Epithelial cell of esophagus (primary cell): ENCODE measurements at regions not wholly inside any gene's neighbourhood (a gene's known extent, or its start where the extent isn't known, plus 50 kb on each side); places are given as distances from the start of the nearest gene placed in this dataset.

Experiments used
- DNase-seq: peaks from one replicate; pipeline ENCODE4 v3.0.0; 2010; ENCODE audit warnings: low read depth
- H3K4me3 ChIP-seq: 2 replicates; pipeline ENCODE4 v1.5.1; 2011; ENCODE audit warnings: mild to moderate bottlenecking, low read length, control low read depth
- TF ChIP-seq, protein P1 (sequence below): IDR thresholded peaks from 2 replicates; pipeline ENCODE4 v1.5.1; 2011; ENCODE audit warnings: low read depth, mild to moderate bottlenecking, low read length, control low read depth, inconsistent platforms; ENCODE audit not compliant: insufficient read depth; ENCODE audit errors: missing control alignments

DNA sequence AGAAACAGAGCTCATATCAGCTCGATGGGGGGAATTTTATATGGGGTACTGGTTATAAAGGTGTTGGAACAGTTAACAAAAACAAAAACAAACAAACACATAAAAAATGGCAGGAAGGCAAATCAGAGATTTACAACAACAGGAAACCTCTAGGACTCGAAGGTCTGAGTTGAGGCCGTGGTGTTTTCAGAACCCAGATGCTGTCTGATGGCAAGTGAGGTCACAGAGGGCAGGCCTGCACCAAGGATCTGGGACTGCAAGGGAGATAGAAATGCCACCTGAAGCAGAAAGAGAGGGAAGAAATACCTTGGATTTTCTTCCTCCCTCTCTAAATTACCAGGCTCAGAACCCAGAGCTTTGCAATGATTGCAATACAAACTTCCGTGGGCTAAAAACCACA lies 429.5 kb downstream of the ZNF521 start:
- TF ChIP-seq, protein P1, sequence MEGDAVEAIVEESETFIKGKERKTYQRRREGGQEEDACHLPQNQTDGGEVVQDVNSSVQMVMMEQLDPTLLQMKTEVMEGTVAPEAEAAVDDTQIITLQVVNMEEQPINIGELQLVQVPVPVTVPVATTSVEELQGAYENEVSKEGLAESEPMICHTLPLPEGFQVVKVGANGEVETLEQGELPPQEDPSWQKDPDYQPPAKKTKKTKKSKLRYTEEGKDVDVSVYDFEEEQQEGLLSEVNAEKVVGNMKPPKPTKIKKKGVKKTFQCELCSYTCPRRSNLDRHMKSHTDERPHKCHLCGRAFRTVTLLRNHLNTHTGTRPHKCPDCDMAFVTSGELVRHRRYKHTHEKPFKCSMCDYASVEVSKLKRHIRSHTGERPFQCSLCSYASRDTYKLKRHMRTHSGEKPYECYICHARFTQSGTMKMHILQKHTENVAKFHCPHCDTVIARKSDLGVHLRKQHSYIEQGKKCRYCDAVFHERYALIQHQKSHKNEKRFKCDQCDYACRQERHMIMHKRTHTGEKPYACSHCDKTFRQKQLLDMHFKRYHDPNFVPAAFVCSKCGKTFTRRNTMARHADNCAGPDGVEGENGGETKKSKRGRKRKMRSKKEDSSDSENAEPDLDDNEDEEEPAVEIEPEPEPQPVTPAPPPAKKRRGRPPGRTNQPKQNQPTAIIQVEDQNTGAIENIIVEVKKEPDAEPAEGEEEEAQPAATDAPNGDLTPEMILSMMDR = no peak
- no peak for DNase-seq
- no peak overlapping the region for H3K4me3 ChIP-seq

DNA sequence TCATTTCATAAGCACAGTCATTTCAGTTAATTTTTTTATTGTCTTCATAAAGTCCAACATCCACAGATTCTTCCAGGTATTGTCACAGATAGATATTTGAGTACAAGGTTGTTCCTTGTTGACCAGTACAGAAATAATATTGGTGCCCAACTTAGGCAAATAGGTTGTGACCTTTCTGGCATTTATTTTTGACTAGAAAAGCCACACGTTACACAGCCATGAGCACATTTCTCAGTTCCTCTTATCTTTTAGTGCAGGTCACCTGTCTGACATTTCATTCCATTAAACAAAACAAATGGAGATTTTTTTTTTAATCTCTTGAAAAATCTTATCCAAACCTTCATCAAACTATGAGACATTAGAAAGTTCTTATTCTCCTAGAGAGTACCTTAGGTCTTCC lies 428.8 kb downstream of the ZNF521 start:
- H3K4me3 ChIP-seq = no peak overlapping the region
- no peak for DNase-seq
- TF ChIP-seq, protein P1 = no peak

DNA sequence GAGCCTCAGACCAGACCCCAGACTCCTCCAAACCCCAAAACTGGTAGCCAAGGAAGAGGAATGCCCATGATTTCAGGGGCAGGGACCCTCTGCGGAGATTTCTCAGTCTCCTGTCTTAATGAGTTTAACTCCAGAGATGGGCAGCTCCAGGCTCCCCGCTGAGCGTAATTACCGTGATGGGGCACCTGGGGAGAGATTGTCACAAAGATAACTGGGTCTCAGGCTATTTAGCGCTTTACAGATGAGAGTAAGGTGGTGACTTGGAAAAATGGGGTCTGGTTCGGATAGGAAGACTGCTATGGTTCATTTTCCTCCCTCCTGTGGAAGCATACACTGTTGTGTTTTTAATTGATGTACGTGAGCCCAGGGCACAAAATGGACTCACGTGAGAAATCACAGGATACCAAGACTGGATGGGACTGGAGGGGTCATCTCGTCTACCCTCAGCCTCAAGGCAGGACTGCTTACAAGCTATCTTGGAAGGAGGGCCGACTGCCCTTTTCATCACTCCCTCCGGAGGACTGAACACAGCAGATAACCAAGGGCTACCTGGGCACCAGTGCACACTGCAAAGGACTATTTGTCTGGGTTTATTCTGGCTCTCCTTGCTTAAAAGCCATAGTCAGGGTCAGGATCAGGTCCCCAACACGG lies 427.8 kb downstream of the ZNF521 start:
- no peak for DNase-seq
- H3K4me3 ChIP-seq = no peak overlapping the region
- TF ChIP-seq, protein P1 = no peak

DNA sequence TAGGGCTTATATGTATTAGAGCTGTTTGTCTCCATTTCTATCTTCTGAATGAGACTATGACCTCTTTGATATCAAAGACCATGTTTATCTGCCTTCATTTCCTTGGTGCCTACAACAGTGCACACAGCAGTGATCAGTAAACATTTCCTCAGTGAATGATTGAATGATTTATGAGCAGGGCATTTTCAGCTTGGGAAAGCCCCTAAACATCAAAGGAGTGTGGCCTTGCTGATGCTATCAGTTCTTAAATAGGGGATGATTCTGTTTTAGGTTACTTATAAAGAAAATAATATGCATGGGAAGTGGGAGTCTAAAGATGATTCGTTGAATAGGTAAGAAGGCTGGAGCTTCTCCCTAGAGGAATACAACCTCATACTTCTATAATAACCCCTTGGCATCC lies 425.3 kb downstream of the ZNF521 start:
- no peak for DNase-seq
- H3K4me3 ChIP-seq = no peak overlapping the region
- TF ChIP-seq, protein P1 = no peak

DNA sequence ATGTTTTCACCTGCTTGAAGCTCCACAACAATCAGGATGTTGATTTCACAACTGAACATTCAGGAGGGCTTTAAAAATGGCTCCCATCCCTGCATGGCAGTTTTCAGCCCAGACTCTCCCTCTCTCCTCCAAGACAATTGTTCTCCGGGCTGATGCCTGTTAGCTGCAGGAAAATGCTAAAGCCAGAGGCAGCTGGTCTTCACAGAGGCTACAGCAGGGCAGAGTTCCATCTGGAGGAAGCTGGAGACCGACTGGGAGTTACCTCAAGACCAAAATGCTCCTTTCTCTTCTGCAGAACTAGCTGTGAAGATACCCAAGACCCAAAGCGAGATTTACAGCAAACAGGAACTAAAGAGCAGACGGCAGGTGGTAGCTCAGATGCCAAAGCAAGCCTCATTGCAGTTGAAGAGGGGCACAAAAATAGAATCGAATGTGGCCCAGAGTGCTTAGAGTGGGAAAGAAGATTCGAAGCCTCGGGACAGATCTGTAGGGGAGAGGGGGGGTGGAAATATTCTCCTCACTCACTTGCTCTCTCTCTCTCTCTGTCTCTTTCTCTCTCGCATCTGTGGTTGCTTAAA lies 423.6 kb downstream of the ZNF521 start:
- DNase-seq = no peak
- no peak overlapping the region for H3K4me3 ChIP-seq
- TF ChIP-seq, protein P1 = no peak

DNA sequence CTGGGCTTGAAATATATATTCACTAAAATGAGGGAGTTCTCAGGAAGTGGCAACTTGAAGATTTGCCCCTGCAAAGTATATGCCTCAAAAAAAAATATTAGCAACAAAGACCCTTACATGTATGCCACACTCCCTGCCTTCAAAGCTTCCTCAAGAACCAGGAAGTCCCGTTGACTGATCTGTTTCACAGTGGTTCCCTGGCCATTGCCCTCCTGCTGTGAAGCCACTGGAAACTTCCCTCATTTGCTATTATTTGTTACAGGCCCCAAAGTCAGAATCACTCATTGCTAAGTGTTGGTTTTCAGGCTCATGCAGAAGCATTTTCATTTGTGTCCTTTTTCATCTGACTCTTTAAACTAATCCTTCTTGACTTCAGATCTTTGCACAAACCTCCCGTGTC lies 421.5 kb downstream of the ZNF521 start:
- TF ChIP-seq, protein P1 = no peak
- no peak overlapping the region for H3K4me3 ChIP-seq
- DNase-seq = no peak

DNA sequence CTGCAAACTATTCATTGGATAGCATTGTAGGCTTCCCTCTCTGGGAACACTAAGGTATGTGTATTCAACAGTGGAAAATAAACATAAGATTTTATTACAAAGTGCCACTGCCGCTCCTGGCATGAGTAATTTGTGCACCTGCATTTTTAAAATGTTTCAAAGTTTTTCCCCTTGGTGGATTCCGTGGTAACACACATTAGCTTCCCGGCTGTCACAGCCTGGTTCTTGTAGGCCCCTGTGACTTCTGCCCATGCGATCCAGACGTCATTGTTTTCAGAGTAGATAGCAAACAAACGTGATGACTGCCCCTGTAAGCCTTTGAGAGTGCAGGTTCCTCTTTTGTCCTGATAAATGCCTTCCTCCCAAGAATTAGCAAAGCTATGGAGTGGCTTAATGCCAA lies 421.0 kb downstream of the ZNF521 start:
- TF ChIP-seq, protein P1 = no peak
- DNase-seq = no peak
- H3K4me3 ChIP-seq = no peak overlapping the region
